Body of pancreas (tissue), 4 donors: ENCODE measurements at regions not wholly inside any gene's neighbourhood (a gene's known extent, or its start where the extent isn't known, plus 50 kb on each side); places are given as distances from the start of the nearest gene placed in this dataset.

Source experiments
- CTCF ChIP-seq, 7 experiments: fragments of 450-650 bp in 4 of 7; fragments of 200-600 bp in 3 of 7; sonication (generic) in 3 of 7; IDR thresholded peaks; one replicate each; pipeline ENCODE4 v1.5.1; 2016 to 2019; ENCODE audit warnings: antibody characterized with exemption in 7 of 7
- POLR2A ChIP-seq, 3 donors: fragments of 450-650 bp; IDR thresholded peaks; one replicate each; pipeline ENCODE4 v1.6.1; 2016; ENCODE audit warnings: antibody characterized with exemption in 3 of 3, mild to moderate bottlenecking in 2 of 3

GRCh38 chr6:82786248-82786647, 279.4 kb downstream of the UBE3D start:
- TF ChIP-seq CTCF (IDR thresholded peaks at IDR 0.05) (no peak), POLR2A (IDR thresholded peaks at IDR 0.05) (no peak)
